C4-2B (cell line): ENCODE measurements at regions not wholly inside any gene's neighbourhood (a gene's known extent, or its start where the extent isn't known, plus 50 kb on each side); places are given as distances from the start of the nearest gene placed in this dataset.

Experiments
- ZFX ChIP-seq: fragments of 450-650 bp; IDR thresholded peaks from 2 replicates; pipeline ENCODE4 v1.6.1; 2017
- TF ChIP-seq, protein P1 (sequence below): fragments of 450-650 bp; conservative IDR thresholded peaks from 2 replicates; pipeline ENCODE4 v1.5.1; 2017; ENCODE audit warnings: mild to moderate bottlenecking

- TF ChIP-seq, protein P1, sequence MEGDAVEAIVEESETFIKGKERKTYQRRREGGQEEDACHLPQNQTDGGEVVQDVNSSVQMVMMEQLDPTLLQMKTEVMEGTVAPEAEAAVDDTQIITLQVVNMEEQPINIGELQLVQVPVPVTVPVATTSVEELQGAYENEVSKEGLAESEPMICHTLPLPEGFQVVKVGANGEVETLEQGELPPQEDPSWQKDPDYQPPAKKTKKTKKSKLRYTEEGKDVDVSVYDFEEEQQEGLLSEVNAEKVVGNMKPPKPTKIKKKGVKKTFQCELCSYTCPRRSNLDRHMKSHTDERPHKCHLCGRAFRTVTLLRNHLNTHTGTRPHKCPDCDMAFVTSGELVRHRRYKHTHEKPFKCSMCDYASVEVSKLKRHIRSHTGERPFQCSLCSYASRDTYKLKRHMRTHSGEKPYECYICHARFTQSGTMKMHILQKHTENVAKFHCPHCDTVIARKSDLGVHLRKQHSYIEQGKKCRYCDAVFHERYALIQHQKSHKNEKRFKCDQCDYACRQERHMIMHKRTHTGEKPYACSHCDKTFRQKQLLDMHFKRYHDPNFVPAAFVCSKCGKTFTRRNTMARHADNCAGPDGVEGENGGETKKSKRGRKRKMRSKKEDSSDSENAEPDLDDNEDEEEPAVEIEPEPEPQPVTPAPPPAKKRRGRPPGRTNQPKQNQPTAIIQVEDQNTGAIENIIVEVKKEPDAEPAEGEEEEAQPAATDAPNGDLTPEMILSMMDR = no peak
- TF ChIP-seq ZFX = no peak
Observed at GRCh38 chr16:49195237-49195548, 86.4 kb downstream of the CBLN1 start.
